ENCODE measurements at regions not wholly inside any gene's neighbourhood (a gene's known extent, or its start where the extent isn't known, plus 50 kb on each side); places are given as distances from the start of the nearest gene placed in this dataset.

- H3K4me3 ChIP-seq (ENCODE audit: insufficient read depth, low read length, poor library complexity, severe bottlenecking) = no peak overlapping the region
- H4K20me1 ChIP-seq (ENCODE audit: low read depth, low read length) = no peaks in the 10 kb centered on the region
- H3K9me2 ChIP-seq (replicated peaks; ENCODE audit: insufficient read depth, low read length) = no peaks in the 10 kb centered on the region
- H3K27me3 ChIP-seq (ENCODE audit: low read length) = no peaks in the 10 kb centered on the region
- H3K9me3 ChIP-seq (ENCODE audit: insufficient read depth, low read length) = no peaks in the 10 kb centered on the region
- H3K9ac ChIP-seq (ENCODE audit: low read length) = no peak overlapping the region
- no peak for TF ChIP-seq EZH2phosphoT487 (conservative IDR thresholded peaks at IDR 0.05; ENCODE audit: low read length)
- TF ChIP-seq, protein P1, sequence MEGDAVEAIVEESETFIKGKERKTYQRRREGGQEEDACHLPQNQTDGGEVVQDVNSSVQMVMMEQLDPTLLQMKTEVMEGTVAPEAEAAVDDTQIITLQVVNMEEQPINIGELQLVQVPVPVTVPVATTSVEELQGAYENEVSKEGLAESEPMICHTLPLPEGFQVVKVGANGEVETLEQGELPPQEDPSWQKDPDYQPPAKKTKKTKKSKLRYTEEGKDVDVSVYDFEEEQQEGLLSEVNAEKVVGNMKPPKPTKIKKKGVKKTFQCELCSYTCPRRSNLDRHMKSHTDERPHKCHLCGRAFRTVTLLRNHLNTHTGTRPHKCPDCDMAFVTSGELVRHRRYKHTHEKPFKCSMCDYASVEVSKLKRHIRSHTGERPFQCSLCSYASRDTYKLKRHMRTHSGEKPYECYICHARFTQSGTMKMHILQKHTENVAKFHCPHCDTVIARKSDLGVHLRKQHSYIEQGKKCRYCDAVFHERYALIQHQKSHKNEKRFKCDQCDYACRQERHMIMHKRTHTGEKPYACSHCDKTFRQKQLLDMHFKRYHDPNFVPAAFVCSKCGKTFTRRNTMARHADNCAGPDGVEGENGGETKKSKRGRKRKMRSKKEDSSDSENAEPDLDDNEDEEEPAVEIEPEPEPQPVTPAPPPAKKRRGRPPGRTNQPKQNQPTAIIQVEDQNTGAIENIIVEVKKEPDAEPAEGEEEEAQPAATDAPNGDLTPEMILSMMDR (IDR thresholded peaks at IDR 0.05; ENCODE audit: insufficient read depth, low read length, poor library complexity, severe bottlenecking) = no peak
- H3K4me2 ChIP-seq (ENCODE audit: low read depth, low read length, poor library complexity, severe bottlenecking) = no peak overlapping the region
- no peaks in the 10 kb centered on the region for H3K79me2 ChIP-seq (ENCODE audit: insufficient read depth, low read length)
- no peak overlapping the region for H3K27ac ChIP-seq (ENCODE audit: low read depth, low read length)
- H3F3A ChIP-seq (ENCODE audit: insufficient read depth) = no peaks in the 10 kb centered on the region
- no peaks in the 10 kb centered on the region for H3K36me3 ChIP-seq (ENCODE audit: low read length)
- no peak overlapping the region for H2AFZ ChIP-seq (ENCODE audit: low read depth, low read length, severe bottlenecking)
Observed at GRCh38 chr2:4964001-4964540, 728.1 kb upstream of the SOX11 start.

DNA sequence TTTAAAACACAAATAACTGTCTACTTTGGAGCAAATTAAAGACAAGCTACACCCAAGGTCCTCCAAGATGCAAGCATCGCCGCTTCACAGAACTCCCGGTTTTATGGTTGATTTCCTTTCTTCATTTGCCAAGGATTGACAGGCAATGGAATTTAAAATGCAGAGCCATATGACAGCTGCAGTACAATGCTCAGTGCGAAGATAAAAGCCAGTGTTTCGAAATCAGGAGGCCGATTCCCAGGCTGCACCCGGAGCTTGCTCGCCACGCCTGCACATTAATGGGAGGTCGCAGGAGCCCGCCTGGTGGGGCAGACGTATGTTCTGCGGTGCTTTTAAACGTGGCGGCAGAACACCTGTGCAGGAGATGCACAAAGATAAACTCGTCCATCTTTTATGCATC lies 727.6 kb upstream of the SOX11 start:
- Histone ChIP-seq H3K79me2 (ENCODE audit: insufficient read depth, low read length) (no peaks in the 10 kb centered on the region), H4K20me1 (ENCODE audit: low read depth, low read length) (no peaks in the 10 kb centered on the region), H3K27me3 (ENCODE audit: low read length) (no peaks in the 10 kb centered on the region), H3K9me3 (ENCODE audit: insufficient read depth, low read length) (no peaks in the 10 kb centered on the region), H3K4me3 (ENCODE audit: insufficient read depth, low read length, poor library complexity, severe bottlenecking) (no peak overlapping the region), H2AFZ (ENCODE audit: low read depth, low read length, severe bottlenecking) (no peak overlapping the region), H3K4me2 (ENCODE audit: low read depth, low read length, poor library complexity, severe bottlenecking) (no peak overlapping the region), H3K9me2 (replicated peaks; ENCODE audit: insufficient read depth, low read length) (no peaks in the 10 kb centered on the region), H3K9ac (ENCODE audit: low read length) (no peak overlapping the region), H3F3A (ENCODE audit: insufficient read depth) (no peaks in the 10 kb centered on the region), H3K27ac (ENCODE audit: low read depth, low read length) (no peak overlapping the region), H3K36me3 (ENCODE audit: low read length) (no peaks in the 10 kb centered on the region)
- no peak for TF ChIP-seq EZH2phosphoT487 (conservative IDR thresholded peaks at IDR 0.05; ENCODE audit: low read length)
- TF ChIP-seq, protein P1 (IDR thresholded peaks at IDR 0.05; ENCODE audit: insufficient read depth, low read length, poor library complexity, severe bottlenecking) = no peak

DNA sequence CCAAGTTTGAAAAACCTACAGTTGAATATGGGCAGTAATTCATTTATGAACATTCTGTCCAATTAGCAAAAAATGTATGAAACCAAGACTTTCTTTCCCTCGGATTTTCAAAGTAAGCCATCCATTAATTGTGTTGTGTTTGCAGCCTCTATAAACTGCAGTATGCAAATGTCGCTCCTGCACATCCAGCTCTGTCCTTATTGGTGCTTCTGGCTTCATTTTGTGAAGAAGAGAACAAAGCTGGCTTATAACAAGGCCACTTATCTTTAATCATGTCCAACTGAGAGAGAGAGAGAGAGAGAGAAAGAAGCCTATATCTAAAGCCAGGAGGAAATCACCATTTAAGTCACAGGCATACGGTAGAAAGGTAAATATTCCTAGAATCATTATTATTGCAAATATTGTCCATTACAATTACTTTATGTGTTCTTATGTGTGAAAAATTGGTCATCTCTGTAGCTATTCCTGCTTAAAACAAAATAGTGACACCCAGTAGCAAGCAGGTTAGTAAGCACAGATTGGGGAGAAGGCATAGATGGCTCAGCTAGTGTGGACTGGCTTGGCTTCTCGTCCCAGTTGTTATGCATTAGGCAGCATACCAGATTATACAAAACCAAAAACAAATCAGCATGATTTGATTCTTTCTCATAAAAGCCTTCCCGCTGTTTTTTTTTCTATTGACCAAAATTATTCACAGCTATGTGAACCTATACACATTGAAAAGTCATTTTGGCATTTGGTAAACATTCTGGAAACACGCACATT lies 726.4 kb upstream of the SOX11 start:
- Histone ChIP-seq H4K20me1 (ENCODE audit: low read depth, low read length) (no peaks in the 10 kb centered on the region), H3K79me2 (ENCODE audit: insufficient read depth, low read length) (no peaks in the 10 kb centered on the region), H3K27me3 (ENCODE audit: low read length) (no peaks in the 10 kb centered on the region), H3K27ac (ENCODE audit: low read depth, low read length) (no peak overlapping the region), H3K9ac (ENCODE audit: low read length) (no peak overlapping the region), H2AFZ (ENCODE audit: low read depth, low read length, severe bottlenecking) (no peak overlapping the region), H3K9me2 (replicated peaks; ENCODE audit: insufficient read depth, low read length) (no peaks in the 10 kb centered on the region), H3F3A (ENCODE audit: insufficient read depth) (no peaks in the 10 kb centered on the region), H3K4me2 (ENCODE audit: low read depth, low read length, poor library complexity, severe bottlenecking) (no peak overlapping the region), H3K9me3 (ENCODE audit: insufficient read depth, low read length) (no peaks in the 10 kb centered on the region), H3K4me3 (ENCODE audit: insufficient read depth, low read length, poor library complexity, severe bottlenecking) (no peak overlapping the region), H3K36me3 (ENCODE audit: low read length) (no peaks in the 10 kb centered on the region)
- TF ChIP-seq, protein P1 (IDR thresholded peaks at IDR 0.05; ENCODE audit: insufficient read depth, low read length, poor library complexity, severe bottlenecking) = no peak
- no peak for TF ChIP-seq EZH2phosphoT487 (conservative IDR thresholded peaks at IDR 0.05; ENCODE audit: low read length)
